Peyer's patch (tissue), 4 donors: ENCODE measurements at regions not wholly inside any gene's neighbourhood (a gene's known extent, or its start where the extent isn't known, plus 50 kb on each side); places are given as distances from the start of the nearest gene placed in this dataset.

Experiments
- CTCF ChIP-seq, 6 experiments: fragments of 450-650 bp in 4 of 6; fragments of 200-600 bp in 2 of 6; sonication (generic) in 1 of 6; IDR thresholded peaks; one replicate each; pipeline ENCODE4 v1.5.1; 2017 to 2019; ENCODE audit warnings: antibody characterized with exemption in 6 of 6, mild to moderate bottlenecking in 3 of 6, moderate library complexity in 1 of 6
- POLR2A ChIP-seq, 2 donors: fragments of 450-650 bp; IDR thresholded peaks; one replicate each; pipeline ENCODE4 v1.5.1; 2017; ENCODE audit warnings: antibody characterized with exemption in 2 of 2, mild to moderate bottlenecking in 2 of 2, moderate library complexity in 2 of 2

- no peak for TF ChIP-seq CTCF (IDR thresholded peaks at IDR 0.05)
- TF ChIP-seq POLR2A (IDR thresholded peaks at IDR 0.05) = no peak
Observed at GRCh38 chr3:148204131-148204530, 493.6 kb upstream of the AGTR1 start.
